ENCODE measurements at regions not wholly inside any gene's neighbourhood (a gene's known extent, or its start where the extent isn't known, plus 50 kb on each side); places are given as distances from the start of the nearest gene placed in this dataset.
"Not testable (repeated sequence)": the region's sequence is repeated elsewhere in the genome, so short reads cannot be mapped to it uniquely, and the experiment has no call there.

GRCh38 chr7:131026297-131027000, 292.4 kb upstream of the KLF14 start:
- FAIRE-seq, result no peak

DNA sequence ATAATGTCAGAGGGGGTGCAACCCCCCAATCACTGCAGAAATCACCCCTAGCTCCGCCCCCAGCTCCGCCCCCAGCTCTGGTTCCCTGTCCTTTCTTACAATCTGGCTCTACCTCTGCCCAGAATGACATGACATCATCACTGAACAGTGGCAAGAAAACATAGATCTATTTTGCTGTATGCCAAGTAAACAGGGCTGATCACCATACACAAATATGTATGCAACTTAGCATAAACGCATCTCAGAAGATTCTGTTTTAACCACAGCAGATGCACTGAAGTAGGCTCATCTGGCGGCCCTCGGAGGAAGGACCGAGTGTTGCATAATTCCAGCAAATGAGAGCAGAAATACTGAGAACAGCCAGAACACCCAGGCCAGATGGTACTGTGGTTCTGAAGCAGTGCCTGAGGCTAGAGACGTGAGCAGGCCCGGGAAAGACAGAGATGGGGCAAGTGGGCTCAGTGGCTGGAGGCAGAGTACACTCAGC, 293.3 kb upstream of the KLF14 start:
- no peak for FAIRE-seq

GRCh38 chr7:131028295-131028694, 294.3 kb upstream of the KLF14 start:
- FAIRE-seq, result no peak

GRCh38 chr7:131029002-131029401, 295.0 kb upstream of the KLF14 start:
- no peak for FAIRE-seq

- FAIRE-seq, result no peak
Observed at GRCh38 chr7:131031099-131031868, 296.4 kb upstream of the MKLN1 start.

DNA sequence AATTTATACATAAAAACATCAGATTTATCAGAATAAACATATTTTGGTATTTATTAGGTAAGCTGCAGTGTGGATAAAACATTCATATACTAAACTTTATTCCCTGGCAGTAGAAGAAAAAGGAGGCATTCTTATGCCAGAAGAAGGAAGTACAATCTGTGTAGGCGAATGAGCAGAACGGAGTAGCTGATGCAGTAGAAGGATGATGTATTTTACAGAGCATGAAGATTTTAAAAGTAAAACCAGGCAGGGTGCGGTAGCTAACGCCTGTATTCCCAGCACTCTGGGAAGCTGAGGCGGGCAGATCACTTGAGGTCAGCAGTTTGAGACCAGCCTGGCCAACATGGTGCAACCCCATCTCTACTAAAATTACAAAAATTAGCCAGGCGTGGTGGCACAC, 294.9 kb upstream of the MKLN1 start:
- FAIRE-seq, result no peak

DNA sequence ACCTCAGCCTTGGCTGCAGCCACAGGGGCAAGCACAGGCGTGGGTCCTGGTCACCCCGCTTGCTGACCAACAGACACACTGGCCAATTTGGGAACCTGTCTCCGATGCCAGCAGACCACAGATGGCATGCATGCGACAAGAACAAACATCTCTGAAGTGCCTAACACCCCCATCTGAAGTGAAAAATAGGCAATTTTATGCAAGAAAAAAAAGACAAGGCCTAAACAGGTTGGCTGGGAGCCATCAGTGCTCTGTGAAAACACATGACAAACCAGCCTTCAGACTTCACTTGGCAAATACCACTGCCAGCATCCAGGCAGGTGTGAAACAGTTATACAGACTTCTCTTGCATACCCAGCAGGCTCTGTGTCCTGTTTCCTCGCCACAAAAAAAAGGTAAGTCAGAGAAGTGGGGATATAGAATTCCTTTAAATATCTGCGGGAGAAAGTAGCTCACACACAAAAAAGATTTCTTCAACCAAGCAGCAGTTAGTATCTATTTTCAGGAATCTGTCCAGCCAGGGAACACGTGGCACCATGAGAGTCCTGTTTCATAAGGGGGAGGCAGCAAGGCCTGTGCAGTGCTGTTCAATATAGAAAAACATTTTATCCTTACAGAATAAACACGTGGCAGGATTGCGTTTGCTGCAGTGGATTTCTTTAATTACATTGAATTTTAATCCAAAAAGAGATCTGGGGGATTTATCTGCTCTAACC, 293.4 kb upstream of the MKLN1 start:
- FAIRE-seq, result no peak

GRCh38 chr7:131035088-131035770, 292.4 kb upstream of the MKLN1 start:
- no peak for FAIRE-seq

- no peak for FAIRE-seq
Observed at GRCh38 chr7:131038153-131038552, 289.5 kb upstream of the MKLN1 start.

DNA sequence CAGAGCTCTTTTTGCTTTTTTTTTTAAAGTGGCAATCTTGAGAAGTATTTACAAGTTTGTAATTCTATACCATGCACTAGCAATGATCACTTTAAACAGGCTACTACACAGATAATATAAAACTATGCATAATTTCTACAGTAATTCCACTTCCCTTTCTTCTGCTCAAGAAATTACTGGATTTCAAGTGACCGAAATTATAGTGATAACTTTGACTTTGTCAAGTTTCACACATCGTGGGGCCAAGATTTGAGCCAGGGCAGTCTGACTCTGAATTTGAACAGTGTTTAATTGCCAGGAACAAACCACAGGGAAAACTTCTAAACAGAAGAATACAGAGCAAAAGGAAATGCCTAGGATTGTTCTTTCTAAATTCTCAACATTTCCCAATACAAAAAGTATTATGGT, 288.3 kb upstream of the MKLN1 start:
- FAIRE-seq, result no peak

- FAIRE-seq, result no peak
Observed at GRCh38 chr7:131039836-131040235, 287.8 kb upstream of the MKLN1 start.

DNA sequence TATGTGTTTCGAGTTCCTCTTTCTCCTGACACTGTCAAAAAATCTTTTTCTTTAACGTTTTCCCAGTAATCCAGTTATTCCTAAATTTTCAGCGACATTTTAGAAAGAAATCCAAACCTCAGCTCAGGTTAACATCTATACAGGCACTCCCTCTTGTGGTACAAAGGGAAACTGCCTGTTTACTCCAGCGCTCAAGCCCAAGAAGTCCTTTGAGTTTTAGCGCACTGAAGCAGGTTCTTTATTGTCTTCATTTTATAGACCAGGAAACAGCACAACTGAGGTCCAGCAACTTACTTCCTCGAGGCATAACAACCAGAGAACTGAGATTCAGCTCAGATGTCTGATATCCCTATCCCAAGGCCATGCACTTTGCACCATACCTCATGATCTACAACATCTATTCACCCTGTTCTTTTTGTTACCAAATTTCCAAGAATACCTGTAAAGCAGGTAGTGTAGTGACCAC, 287.2 kb upstream of the MKLN1 start:
- peak; percentile 97 for FAIRE-seq

- FAIRE-seq, result not testable (repeated sequence)
Observed at GRCh38 chr7:131041012-131041695, 286.5 kb upstream of the MKLN1 start.

DNA sequence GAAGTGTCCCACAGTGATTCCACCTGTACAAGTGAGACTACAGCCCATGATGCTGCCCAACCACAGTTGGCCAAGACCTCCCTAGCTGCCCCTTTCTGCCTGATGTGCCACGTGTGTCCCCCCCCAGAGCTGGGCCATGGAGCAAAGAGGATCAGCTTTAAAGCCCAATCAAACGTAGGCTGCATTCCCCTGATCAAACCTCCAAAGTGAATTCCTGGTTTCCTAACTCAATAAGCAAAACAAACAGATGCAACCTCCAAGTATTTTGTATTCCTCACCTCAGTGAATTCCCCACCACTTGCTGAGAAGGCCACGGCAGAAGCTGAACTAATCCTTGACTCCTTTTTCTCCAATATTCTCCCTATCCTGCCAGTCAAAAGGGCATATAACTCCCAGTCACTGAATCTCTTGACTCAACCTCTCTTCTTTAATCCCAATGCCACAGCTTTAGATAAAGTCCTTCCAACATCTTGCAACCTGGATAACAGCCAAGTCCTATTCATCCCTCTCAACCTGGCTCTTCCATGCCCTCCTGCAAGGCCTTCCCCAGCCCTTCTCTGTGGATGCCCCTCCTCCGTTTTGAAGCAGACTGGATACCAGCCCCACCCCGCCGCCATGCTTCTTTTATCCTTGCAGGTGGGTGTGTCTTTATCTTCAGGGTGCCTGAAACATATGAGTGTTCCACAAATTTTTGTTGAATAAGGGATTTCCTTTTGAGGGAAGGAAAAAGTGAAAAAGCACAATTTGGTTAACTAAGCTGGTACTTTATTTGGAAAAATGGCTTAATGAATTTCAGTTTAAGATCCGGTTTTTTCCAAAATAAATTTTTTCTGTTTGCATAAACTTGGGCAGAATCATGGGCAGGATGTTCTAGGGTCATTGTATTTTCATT, 285.2 kb upstream of the MKLN1 start:
- FAIRE-seq, result no peak

DNA sequence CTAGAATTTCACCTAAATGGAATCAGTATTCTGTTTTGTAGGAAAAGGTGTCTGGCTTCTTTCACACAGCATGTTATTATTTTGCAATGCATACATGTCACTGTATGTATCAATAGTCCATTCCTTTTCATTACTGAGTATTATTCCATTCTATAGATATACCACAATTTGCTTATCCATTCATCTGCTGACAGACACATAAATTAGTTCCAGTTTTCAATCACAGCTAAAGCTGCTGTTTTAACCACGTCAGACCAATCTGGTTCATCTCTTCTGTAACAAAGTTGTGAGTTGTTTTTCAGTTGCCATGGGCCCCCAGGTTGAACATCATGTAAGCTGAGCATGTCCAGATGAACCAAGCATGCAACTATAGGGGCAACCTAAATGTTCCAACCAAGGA, 282.1 kb upstream of the MKLN1 start:
- FAIRE-seq, result no peak

DNA sequence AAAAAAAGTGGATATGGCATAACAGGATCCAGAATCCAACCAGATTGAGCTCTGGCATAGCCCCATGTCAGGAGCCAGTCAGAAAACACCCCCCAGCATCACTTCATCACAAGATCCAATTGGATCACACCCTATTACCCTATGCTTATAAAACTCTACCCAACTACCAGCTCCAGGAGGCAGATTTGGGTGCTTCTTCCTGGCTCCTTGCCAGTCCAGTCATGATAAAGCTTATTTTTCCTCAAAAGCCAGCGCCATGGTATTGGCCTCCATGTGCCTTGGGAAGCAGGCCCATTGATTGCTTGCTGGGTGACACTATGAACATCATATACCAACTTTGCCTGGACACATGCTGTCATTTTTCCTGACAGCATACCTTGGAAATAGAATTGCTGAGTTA, 281.4 kb upstream of the MKLN1 start:
- no peak for FAIRE-seq

DNA sequence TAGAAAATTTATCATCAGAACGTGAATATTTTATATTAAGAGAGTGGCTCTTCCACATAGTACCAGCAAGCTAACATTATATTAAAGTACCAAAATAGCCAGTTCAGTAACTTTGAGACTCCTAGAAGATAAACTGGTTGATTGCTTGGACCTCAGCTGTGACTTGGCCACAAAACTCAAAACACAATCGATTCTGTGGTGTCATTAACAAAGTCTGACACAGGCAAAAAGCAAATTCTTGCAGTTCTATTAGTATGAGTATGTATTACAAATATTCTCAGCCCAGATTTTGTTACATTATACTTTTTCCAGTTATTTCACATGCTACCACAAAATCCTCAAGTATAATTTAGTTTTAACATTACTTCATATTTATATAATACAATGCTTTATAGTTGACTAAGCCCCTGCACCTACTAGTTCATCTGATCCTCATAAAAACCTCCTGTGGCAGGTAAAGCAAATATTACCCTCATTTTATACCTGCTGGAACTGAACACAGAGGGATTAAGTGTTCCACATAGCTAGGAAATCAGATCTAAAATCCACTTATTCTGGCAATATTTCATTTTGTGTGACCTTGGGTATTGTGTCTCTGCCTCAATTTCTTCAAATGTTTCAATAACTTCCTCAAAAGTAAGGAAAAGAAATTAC, 279.9 kb upstream of the MKLN1 start:
- no peak for FAIRE-seq

DNA sequence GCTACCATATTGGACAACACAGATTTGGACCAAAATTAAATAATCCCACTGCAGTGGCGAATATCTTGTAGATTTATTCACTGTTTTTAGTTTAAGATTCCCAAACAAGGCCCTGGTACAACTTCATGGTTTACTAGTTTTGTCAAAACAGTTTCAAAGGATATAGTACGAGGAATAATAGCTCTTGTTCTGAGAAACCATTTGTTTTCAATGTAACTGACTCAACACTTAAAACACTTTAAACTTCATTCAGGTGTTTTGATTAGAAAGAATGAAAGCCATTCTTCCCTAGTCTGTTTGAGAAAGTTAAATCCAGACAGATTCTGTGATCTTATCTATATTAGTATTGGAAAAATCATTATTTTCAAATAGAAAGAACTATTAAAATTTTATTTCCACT, 276.4 kb upstream of the MKLN1 start:
- FAIRE-seq, result no peak

- FAIRE-seq, result no peak
Observed at GRCh38 chr7:131052285-131052904, 275.3 kb upstream of the MKLN1 start.

DNA sequence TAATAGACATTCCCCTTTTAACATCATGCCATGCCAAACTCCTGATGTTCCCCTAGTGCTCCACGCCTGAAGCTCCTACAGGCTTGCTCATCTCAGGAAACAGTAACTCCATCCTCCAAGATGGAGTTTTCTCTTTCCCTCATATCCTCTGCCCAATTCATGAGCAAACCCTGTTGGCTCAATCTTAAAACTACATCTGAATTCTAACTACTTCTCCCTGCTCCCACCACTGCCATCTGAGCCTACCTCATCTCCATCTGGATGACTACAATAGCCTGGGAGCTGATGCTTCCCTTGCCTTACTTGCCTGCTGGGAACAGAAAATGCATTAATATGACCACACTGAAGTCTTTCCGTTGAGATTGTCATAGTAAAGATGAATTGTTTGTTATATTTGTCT, 271.7 kb upstream of the MKLN1 start:
- FAIRE-seq, result no peak
